ENCODE measurements at regions not wholly inside any gene's neighbourhood (a gene's known extent, or its start where the extent isn't known, plus 50 kb on each side); places are given as distances from the start of the nearest gene placed in this dataset.

- DNase-seq, result no peak
- H3K9me3 ChIP-seq (ENCODE audit: control insufficient read depth in 4 of 4, insufficient read depth in 3 of 4, low read length in 3 of 4), result no peaks in the 10 kb centered on the region
- H3K27me3 ChIP-seq (ENCODE audit: control insufficient read depth in 3 of 3, insufficient read depth in 3 of 3, low read length in 2 of 3), result no peaks in the 10 kb centered on the region
- H3K36me3 ChIP-seq (ENCODE audit: control insufficient read depth in 4 of 4, insufficient read depth in 4 of 4, low read length in 4 of 4), result no peaks in the 10 kb centered on the region
- no peak for ATAC-seq (ENCODE audit: insufficient read depth, low FRiP score)
- no peak overlapping the region for H3K9ac ChIP-seq (ENCODE audit: insufficient read depth in 1 of 2, low read length in 2 of 2)
- H3K4me1 ChIP-seq (ENCODE audit: control insufficient read depth in 5 of 5, insufficient read depth in 5 of 5, low read length in 5 of 5), result no peaks in the 10 kb centered on the region
- TF ChIP-seq CTCF (IDR thresholded peaks at IDR 0.05; ENCODE audit: control extremely low read depth, extremely low read depth), result no peak
- H3K27ac ChIP-seq (ENCODE audit: low read depth in 1 of 2, low read length in 1 of 2), result no peak overlapping the region
- no peak overlapping the region for H3K4me3 ChIP-seq
- WGBS, 2 donors, result 83 to 87% methylated on average over 2 of the region's 2 CpGs
Observed at GRCh38 chr13:44064357-44064756, 184.7 kb downstream of the LACC1 start.

GRCh38 chr13:44068169-44068568 lies 188.5 kb downstream of the LACC1 start:
- H3K27ac ChIP-seq (ENCODE audit: low read depth in 1 of 2, low read length in 1 of 2), result no peak overlapping the region
- 83 to 97% methylated on average over 3 of the region's 3 CpGs for WGBS, 2 donors
- no peaks in the 10 kb centered on the region for H3K36me3 ChIP-seq (ENCODE audit: control insufficient read depth in 4 of 4, insufficient read depth in 4 of 4, low read length in 4 of 4)
- no peak for ATAC-seq (ENCODE audit: insufficient read depth, low FRiP score)
- H3K4me1 ChIP-seq (ENCODE audit: control insufficient read depth in 5 of 5, insufficient read depth in 5 of 5, low read length in 5 of 5), result no peaks in the 10 kb centered on the region
- H3K9ac ChIP-seq (ENCODE audit: insufficient read depth in 1 of 2, low read length in 2 of 2), result no peak overlapping the region
- no peaks in the 10 kb centered on the region for H3K9me3 ChIP-seq (ENCODE audit: control insufficient read depth in 4 of 4, insufficient read depth in 3 of 4, low read length in 3 of 4)
- no peak overlapping the region for H3K4me3 ChIP-seq
- no peaks in the 10 kb centered on the region for H3K27me3 ChIP-seq (ENCODE audit: control insufficient read depth in 3 of 3, insufficient read depth in 3 of 3, low read length in 2 of 3)
- TF ChIP-seq CTCF (IDR thresholded peaks at IDR 0.05; ENCODE audit: control extremely low read depth, extremely low read depth), result no peak
- DNase-seq, result no peak

GRCh38 chr13:44068737-44069136 lies 189.0 kb downstream of the LACC1 start:
- H3K4me3 ChIP-seq, result no peak overlapping the region
- 43 to 74% methylated on average over 4 of the region's 4 CpGs for WGBS, 2 donors
- no peak overlapping the region for H3K9ac ChIP-seq (ENCODE audit: insufficient read depth in 1 of 2, low read length in 2 of 2)
- H3K27me3 ChIP-seq (ENCODE audit: control insufficient read depth in 3 of 3, insufficient read depth in 3 of 3, low read length in 2 of 3), result no peaks in the 10 kb centered on the region
- no peaks in the 10 kb centered on the region for H3K9me3 ChIP-seq (ENCODE audit: control insufficient read depth in 4 of 4, insufficient read depth in 3 of 4, low read length in 3 of 4)
- no peaks in the 10 kb centered on the region for H3K4me1 ChIP-seq (ENCODE audit: control insufficient read depth in 5 of 5, insufficient read depth in 5 of 5, low read length in 5 of 5)
- H3K36me3 ChIP-seq (ENCODE audit: control insufficient read depth in 4 of 4, insufficient read depth in 4 of 4, low read length in 4 of 4), result no peaks in the 10 kb centered on the region
- no peak for TF ChIP-seq CTCF (IDR thresholded peaks at IDR 0.05; ENCODE audit: control extremely low read depth, extremely low read depth)
- DNase-seq (no peak), ATAC-seq (ENCODE audit: insufficient read depth, low FRiP score) (no peak)
- H3K27ac ChIP-seq (ENCODE audit: low read depth in 1 of 2, low read length in 1 of 2), result no peak overlapping the region

GRCh38 chr13:44072536-44072935 lies 192.8 kb downstream of the LACC1 start:
- no peak overlapping the region for H3K9ac ChIP-seq (ENCODE audit: insufficient read depth in 1 of 2, low read length in 2 of 2)

More at GRCh38 chr13:44072536-44072935, 192.8 kb downstream of the LACC1 start:
- no peaks in the 10 kb centered on the region for H3K36me3 ChIP-seq (ENCODE audit: control insufficient read depth in 4 of 4, insufficient read depth in 4 of 4, low read length in 4 of 4)
- H3K9me3 ChIP-seq (ENCODE audit: control insufficient read depth in 4 of 4, insufficient read depth in 3 of 4, low read length in 3 of 4), result no peaks in the 10 kb centered on the region
- ATAC-seq (ENCODE audit: insufficient read depth, low FRiP score) (no peak), DNase-seq (no peak)
- H3K4me3 ChIP-seq, result no peak overlapping the region
- no peaks in the 10 kb centered on the region for H3K27me3 ChIP-seq (ENCODE audit: control insufficient read depth in 3 of 3, insufficient read depth in 3 of 3, low read length in 2 of 3)
- H3K27ac ChIP-seq (ENCODE audit: low read depth in 1 of 2, low read length in 1 of 2), result no peak overlapping the region
- no peak for TF ChIP-seq CTCF (IDR thresholded peaks at IDR 0.05; ENCODE audit: control extremely low read depth, extremely low read depth)
- peaks cover 0 to 2% (median 0%) of the 10 kb centered on the region in 5 donors for H3K4me1 ChIP-seq (ENCODE audit: control insufficient read depth in 5 of 5, insufficient read depth in 5 of 5, low read length in 5 of 5)
